HG03196 (cell line): ENCODE measurements at regions not wholly inside any gene's neighbourhood (a gene's known extent, or its start where the extent isn't known, plus 50 kb on each side); places are given as distances from the start of the nearest gene placed in this dataset.

Source experiments
- ATAC-seq: cut with Tn5 transposase; IDR thresholded peaks from one replicate; pipeline ENCODE4 v1.9.1; 2021; ENCODE audit not compliant: unreplicated experiment

DNA sequence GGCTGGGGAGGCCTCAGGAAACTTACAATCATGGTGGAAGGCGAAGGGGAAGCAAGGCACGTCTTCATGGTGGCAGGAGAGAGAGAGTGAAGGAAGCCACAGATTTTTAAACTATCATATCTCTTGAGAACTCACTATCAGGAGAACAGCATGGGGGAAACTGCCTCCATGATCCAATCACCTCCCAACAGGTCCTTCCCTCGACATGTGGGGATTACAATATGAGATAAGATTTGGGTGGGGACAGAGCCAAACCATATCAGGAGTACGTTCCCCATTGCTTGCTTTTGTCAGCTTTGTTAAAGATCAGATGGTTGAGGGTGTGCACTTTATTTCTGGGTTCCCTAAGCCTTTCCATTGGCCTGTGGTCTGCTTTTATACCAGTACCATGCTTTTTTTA, 53.7 kb upstream of the E2F8 start:
- ATAC-seq: no peak

DNA sequence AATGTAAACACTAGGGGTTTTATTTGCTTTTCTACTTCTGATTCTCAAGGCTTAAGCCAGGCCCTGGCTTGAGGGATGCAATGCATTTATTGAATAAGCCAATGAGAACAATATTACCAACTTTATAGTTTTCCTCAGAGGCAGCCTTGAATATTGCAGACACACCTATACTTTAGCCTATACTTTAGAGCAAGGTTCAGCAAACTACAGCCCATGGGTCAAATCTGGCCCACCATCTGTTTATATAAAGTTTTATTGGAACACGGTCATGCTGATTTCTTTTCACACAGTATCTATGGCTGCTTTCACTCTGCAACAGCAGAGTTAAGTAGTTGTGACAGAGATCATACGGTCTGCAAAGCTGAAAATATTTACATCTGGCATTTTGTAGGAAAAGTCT, 50.3 kb upstream of the E2F8 start:
- no peak for ATAC-seq
